Smooth muscle cell (in vitro differentiated cells): ENCODE measurements at regions not wholly inside any gene's neighbourhood (a gene's known extent, or its start where the extent isn't known, plus 50 kb on each side); places are given as distances from the start of the nearest gene placed in this dataset.

Experiments
- DNase-seq: peaks from one replicate; lab custom pipeline; 2025; ENCODE audit not compliant: unreplicated experiment; lab: John Stamatoyannopoulos, UW
- H2AFZ ChIP-seq: fragments of 200-600 bp; sonication (generic); 2 replicates; pipeline ENCODE4 v1.6.0; 2016; ENCODE audit warnings: antibody characterized with exemption, low read depth, mild to moderate bottlenecking
- H3F3A ChIP-seq: fragments of 200-600 bp; sonication (generic); 2 replicates; pipeline ENCODE4 v1.6.0; 2017; ENCODE audit warnings: antibody characterized with exemption, low read depth
- H3K27ac ChIP-seq: fragments of 200-600 bp; sonication (generic); 2 replicates; pipeline ENCODE4 v1.5.1; 2016; ENCODE audit warnings: low read depth, mild to moderate bottlenecking
- H3K27me3 ChIP-seq: fragments of 200-600 bp; sonication (generic); 2 replicates; pipeline ENCODE4 v1.6.1; 2016; ENCODE audit warnings: low read depth, mild to moderate bottlenecking
- H3K36me3 ChIP-seq: fragments of 200-600 bp; sonication (generic); 2 replicates; pipeline ENCODE4 v1.5.1; 2016; ENCODE audit warnings: low read depth
- H3K4me1 ChIP-seq: fragments of 200-600 bp; sonication (generic); 2 replicates; pipeline ENCODE4 v1.5.1; 2016; ENCODE audit warnings: low read depth
- H3K4me2 ChIP-seq: fragments of 200-600 bp; sonication (generic); 2 replicates; pipeline ENCODE4 v1.6.0; 2016; ENCODE audit warnings: mild to moderate bottlenecking
- H3K4me3 ChIP-seq: fragments of 200-600 bp; sonication (generic); 2 replicates; pipeline ENCODE4 v1.5.1; 2016; ENCODE audit warnings: mild to moderate bottlenecking
- H3K79me2 ChIP-seq: fragments of 200-600 bp; sonication (generic); 2 replicates; pipeline ENCODE4 v1.6.0; 2016; ENCODE audit warnings: low read depth, mild to moderate bottlenecking
- H3K9ac ChIP-seq: fragments of 200-600 bp; sonication (generic); 2 replicates; pipeline ENCODE4 v1.6.0; 2016; ENCODE audit warnings: low read depth
- H3K9me3 ChIP-seq: fragments of 200-600 bp; sonication (generic); replicated peaks from 2 replicates; pipeline ENCODE4 v1.5.1; 2016; ENCODE audit warnings: low read depth
- H4K20me1 ChIP-seq: fragments of 200-600 bp; sonication (generic); 2 replicates; pipeline ENCODE4 v1.6.0; 2016; ENCODE audit warnings: low read depth
- CTCF ChIP-seq: fragments of 200-600 bp; sonication (generic); IDR thresholded peaks from 2 replicates; pipeline ENCODE4 v1.5.1; 2017; ENCODE audit warnings: borderline replicate concordance, mild to moderate bottlenecking, antibody characterized with exemption; ENCODE audit not compliant: insufficient read depth, poor library complexity, severe bottlenecking
- WGBS: methylation state at CpG from one replicate; pipeline ENCODE4 v1.1.7; 2016; ENCODE audit warnings: low lambda C conversion rate; 5-methylcytosine and 5-hydroxymethylcytosine counted together

- no peak for DNase-seq
- Histone ChIP-seq H3K27ac (peak overlapping the region; percentile 78), H3K27me3 (no peaks in the 10 kb centered on the region), H3K9me3 (no peaks in the 10 kb centered on the region), H3K4me1 (peaks cover 6% of the 10 kb centered on the region), H4K20me1 (no peaks in the 10 kb centered on the region), H3K9ac (no peak overlapping the region), H3K4me3 (no peak overlapping the region), H3F3A (peaks cover 7% of the 10 kb centered on the region), H2AFZ (peak overlapping the region; percentile 11), H3K36me3 (no peaks in the 10 kb centered on the region), H3K4me2 (peak overlapping the region; percentile 59), H3K79me2 (no peaks in the 10 kb centered on the region)
- 29% methylated on average over 2 of the region's 2 CpGs for WGBS
- TF ChIP-seq CTCF: no peak
These were observed 314.4 kb downstream of the AASDHPPT start for GRCh38 chr11:106391771-106392420.

- no peak for TF ChIP-seq CTCF
- Histone ChIP-seq H3F3A (peaks cover 29% of the 10 kb centered on the region), H3K9ac (no peak overlapping the region), H3K4me3 (no peak overlapping the region), H3K4me2 (no peak overlapping the region), H3K9me3 (no peaks in the 10 kb centered on the region), H4K20me1 (no peaks in the 10 kb centered on the region), H3K79me2 (no peaks in the 10 kb centered on the region), H2AFZ (no peak overlapping the region), H3K4me1 (peaks cover 29% of the 10 kb centered on the region), H3K36me3 (no peaks in the 10 kb centered on the region), H3K27ac (no peak overlapping the region), H3K27me3 (no peaks in the 10 kb centered on the region)
- DNase-seq: no peak
- 82% methylated on average over 10 of the region's 10 CpGs for WGBS
These were observed 318.4 kb downstream of the AASDHPPT start for GRCh38 chr11:106395716-106396349.

- peak overlapping the region; percentile 32 for H3K9ac ChIP-seq
- peak overlapping the region; percentile 93 for H3K27ac ChIP-seq
- no peak overlapping the region for H3K4me3 ChIP-seq
These were observed 320.5 kb downstream of the AASDHPPT start for GRCh38 chr11:106397787-106398501.

More at GRCh38 chr11:106397787-106398501, 320.5 kb downstream of the AASDHPPT start:
- H3K36me3 ChIP-seq: no peaks in the 10 kb centered on the region
- H3K27me3 ChIP-seq: no peaks in the 10 kb centered on the region
- H4K20me1 ChIP-seq: no peaks in the 10 kb centered on the region
- peak overlapping the region; percentile 44 for H3K4me2 ChIP-seq
- peak overlapping the region; percentile 16 for H2AFZ ChIP-seq
- peaks cover 23% of the 10 kb centered on the region for H3K4me1 ChIP-seq
- 74% methylated on average over 9 of the region's 9 CpGs for WGBS
- no peak for TF ChIP-seq CTCF
- no peaks in the 10 kb centered on the region for H3K79me2 ChIP-seq
- DNase-seq: no peak
- H3F3A ChIP-seq: peaks cover 29% of the 10 kb centered on the region
- H3K9me3 ChIP-seq: no peaks in the 10 kb centered on the region
